ENCODE measurements at regions not wholly inside any gene's neighbourhood (a gene's known extent, or its start where the extent isn't known, plus 50 kb on each side); places are given as distances from the start of the nearest gene placed in this dataset.
"Not testable (repeated sequence)": the region's sequence is repeated elsewhere in the genome, so short reads cannot be mapped to it uniquely, and the experiment has no call there.

DNA sequence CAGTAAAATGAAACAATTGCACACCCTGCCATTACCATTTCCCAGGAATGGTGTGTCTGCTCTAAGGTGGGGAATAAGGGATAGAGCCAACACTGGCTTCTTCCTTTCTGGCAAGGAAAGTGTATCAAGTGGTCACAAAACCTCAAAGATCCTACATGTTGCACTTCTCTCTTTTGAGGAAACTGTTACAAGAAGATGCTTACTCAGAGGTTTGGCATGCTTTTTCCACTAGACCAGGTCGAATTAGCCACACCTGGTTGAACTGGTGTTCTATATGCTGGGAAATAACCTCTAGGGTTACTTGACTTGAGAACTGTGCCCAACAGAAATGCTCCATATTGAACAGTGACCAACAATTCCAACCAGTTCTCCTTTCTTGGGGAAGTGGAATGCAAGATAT, 102.9 kb downstream of the LRRN1 start:
- no peaks in the 10 kb centered on the region for H3K27me3 ChIP-seq
- no peak overlapping the region for H3K4me3 ChIP-seq
- no peaks in the 10 kb centered on the region for H3K36me3 ChIP-seq
- DNase-seq, result no peak
- H3K9me3 ChIP-seq (replicated peaks), result no peaks in the 10 kb centered on the region
- H3K4me1 ChIP-seq, result peaks cover 15% of the 10 kb centered on the region
- H3K27ac ChIP-seq, result no peak overlapping the region

DNA sequence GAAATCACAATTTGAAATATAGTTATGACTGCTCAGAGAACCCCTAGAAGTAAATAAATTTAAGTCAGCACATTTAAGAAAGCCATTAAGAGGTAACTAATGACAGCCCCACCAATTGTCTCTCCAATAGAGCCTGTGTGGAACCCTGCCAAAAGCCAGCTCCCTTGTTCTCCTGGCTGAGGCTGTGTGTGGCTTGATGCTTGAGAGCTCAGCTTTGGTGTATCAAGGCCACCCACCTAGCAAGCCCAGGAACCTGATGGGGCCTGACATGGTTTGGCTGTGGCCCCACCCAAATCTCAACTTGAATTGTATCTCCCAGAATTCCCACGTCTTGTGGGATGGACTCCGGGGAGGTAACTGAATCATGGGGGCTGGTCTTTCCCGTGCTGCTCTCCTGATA, 106.9 kb downstream of the LRRN1 start:
- peak; percentile 69 to 77 for DNase-seq
- peak overlapping the region; percentile 27; the same call in 1 of the 2 replicates for H3K27ac ChIP-seq
- H3K27me3 ChIP-seq, result no peaks in the 10 kb centered on the region
- peaks cover 20% of the 10 kb centered on the region for H3K4me1 ChIP-seq
- H3K9me3 ChIP-seq (replicated peaks), result no peaks in the 10 kb centered on the region
- H3K4me3 ChIP-seq, result no peak overlapping the region
- H3K36me3 ChIP-seq, result no peaks in the 10 kb centered on the region

DNA sequence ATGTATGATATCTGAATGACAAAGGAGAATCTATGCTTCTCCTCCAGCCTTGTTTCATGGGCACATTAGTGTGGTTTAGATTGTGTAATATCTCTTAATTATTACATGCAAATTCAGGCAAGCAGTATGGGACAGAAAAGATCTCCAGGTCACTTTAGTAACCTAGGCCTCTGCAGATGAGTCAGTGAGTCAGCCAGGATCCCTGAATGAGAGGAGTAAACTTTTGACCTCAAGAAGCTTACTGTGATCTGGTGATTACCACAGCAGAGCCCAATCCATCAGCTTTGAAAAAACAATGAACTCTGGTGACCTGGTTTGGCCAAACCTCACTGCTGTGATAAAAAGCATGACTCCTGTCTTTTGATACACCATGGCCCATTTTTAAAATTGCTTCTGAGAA, 107.8 kb downstream of the LRRN1 start:
- Histone ChIP-seq H3K27me3 (no peaks in the 10 kb centered on the region), H3K9me3 (replicated peaks) (no peaks in the 10 kb centered on the region), H3K4me3 (no peak overlapping the region), H3K4me1 (peaks cover 20% of the 10 kb centered on the region), H3K36me3 (no peaks in the 10 kb centered on the region), H3K27ac (no peak overlapping the region)
- DNase-seq, result peak in 1 of 2 experiments; percentile 26

DNA sequence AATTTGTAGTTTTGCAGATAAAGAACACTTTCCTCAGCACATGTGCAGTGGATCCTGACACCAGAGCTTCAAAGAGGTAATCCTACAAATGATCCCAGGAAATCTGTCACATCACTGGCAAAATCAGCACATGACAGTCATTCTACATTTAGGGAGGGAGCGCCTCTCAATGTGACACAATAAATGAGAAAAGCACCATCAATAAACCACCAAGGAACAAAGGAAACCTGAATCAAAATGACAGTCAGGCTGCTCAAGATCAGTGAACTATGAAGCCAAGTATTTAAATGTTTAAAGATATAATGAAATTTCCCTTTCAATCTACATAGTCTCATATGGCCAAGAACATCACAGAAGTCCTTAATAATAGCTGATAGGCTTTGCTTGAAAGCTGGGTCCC, 119.5 kb downstream of the LRRN1 start:
- Histone ChIP-seq H3K9me3 (replicated peaks) (no peaks in the 10 kb centered on the region), H3K4me1 (no peaks in the 10 kb centered on the region), H3K27me3 (no peaks in the 10 kb centered on the region), H3K36me3 (no peaks in the 10 kb centered on the region), H3K27ac (no peak overlapping the region), H3K4me3 (no peak overlapping the region)
- no peak for DNase-seq

DNA sequence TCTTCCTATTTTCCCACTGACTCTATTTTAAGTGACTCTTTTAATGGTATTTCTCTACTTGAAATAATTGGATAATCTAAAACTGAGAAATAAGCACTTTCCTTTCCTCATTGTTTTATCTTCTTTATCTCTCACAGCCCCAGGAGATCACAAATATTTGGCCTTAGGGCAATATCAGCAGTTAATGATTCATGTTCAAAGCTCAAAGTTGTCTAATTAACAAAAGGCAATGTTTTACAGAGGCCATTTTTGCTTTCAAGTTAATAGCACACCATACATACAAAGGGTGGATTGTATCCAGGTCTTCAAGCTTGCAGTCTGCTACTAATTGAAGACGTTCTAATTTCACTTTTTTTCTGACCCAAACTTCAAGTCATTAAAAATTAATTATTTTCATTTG, 120.1 kb downstream of the LRRN1 start:
- Histone ChIP-seq H3K9me3 (replicated peaks) (no peaks in the 10 kb centered on the region), H3K27me3 (no peaks in the 10 kb centered on the region)
- DNase-seq, result no peak

DNA sequence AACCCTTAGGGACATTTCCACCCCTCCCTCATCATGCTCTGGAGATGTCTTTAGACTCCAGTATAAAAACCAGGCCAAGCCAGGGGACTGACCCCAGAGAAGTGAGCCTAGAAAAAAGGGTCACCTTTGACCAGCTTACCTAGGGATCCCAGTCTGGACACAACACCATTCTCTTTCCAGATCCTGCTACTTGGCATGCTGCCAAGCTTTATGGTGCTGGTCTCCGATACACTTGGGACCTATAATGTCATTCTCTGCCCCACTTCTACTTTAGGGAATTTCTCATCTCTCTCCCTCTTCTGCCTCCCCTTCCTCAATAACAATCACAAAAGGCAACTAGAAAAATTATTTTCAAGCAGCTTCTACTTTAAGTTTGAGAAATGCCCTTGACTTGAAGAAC, 124.4 kb downstream of the LRRN1 start:
- H3K27me3 ChIP-seq, result no peaks in the 10 kb centered on the region
- no peak for DNase-seq
- no peaks in the 10 kb centered on the region for H3K9me3 ChIP-seq (replicated peaks)
- H3K4me3 ChIP-seq, result no peak overlapping the region
- H3K4me1 ChIP-seq, result no peaks in the 10 kb centered on the region
- H3K36me3 ChIP-seq, result no peaks in the 10 kb centered on the region
- H3K27ac ChIP-seq, result no peak overlapping the region

More for the DNA sequence above, 120.1 kb downstream of the LRRN1 start:
- Histone ChIP-seq H3K4me1 (no peaks in the 10 kb centered on the region), H3K27ac (no peak overlapping the region), H3K4me3 (no peak overlapping the region), H3K36me3 (no peaks in the 10 kb centered on the region)

DNA sequence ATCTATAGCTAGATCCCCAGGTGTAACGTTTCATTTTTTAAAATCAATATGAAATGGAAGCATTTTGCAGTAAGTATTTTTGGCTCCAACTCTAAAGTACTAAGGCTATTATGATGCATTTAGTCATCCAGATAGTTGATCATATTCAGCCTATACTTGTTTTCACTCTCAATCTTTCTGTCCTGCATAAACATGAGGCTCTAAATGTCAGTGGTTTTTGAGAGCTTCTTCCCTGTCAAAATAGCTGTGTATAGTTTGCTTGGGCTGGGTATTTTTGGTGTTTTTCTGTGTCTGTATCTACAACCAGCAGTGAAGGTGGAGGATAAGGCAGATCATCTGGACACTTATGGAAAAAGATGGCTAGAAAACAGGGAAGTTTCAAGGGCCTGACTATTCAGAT, 128.0 kb downstream of the LRRN1 start:
- H3K4me3 ChIP-seq, result no peak overlapping the region
- H3K36me3 ChIP-seq, result no peaks in the 10 kb centered on the region
- H3K9me3 ChIP-seq (replicated peaks), result 0 out of 2 replicates have a peak, but pooled peaks cover 6% of the 10 kb centered on the region
- no peak overlapping the region for H3K27ac ChIP-seq
- H3K27me3 ChIP-seq, result no peaks in the 10 kb centered on the region
- DNase-seq, result no peak
- H3K4me1 ChIP-seq, result no peaks in the 10 kb centered on the region

DNA sequence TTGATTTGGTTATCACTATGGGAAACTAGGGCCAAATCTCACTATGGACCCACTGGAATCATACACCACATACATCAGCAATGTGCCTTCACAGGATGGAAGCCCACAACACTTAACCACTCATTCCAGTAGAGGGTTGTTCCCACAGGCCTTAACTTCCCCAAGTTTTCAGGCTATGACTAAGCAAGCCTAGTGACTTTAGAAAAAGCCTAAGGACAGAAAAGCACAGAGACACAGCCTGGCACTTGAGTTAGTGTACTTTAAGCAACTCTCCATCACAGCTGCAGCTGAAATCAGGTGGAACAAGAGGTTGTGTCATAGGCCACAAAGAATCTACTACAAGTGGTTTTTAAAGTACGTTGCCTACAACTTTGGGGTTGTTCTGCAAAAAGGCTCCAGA, 128.7 kb downstream of the LRRN1 start:
- Histone ChIP-seq H3K27ac (no peak overlapping the region), H3K27me3 (no peaks in the 10 kb centered on the region), H3K36me3 (no peaks in the 10 kb centered on the region), H3K4me3 (no peak overlapping the region), H3K9me3 (replicated peaks) (0 out of 2 replicates have a peak, but pooled peaks cover 6% of the 10 kb centered on the region), H3K4me1 (no peaks in the 10 kb centered on the region)
- DNase-seq, result no peak

DNA sequence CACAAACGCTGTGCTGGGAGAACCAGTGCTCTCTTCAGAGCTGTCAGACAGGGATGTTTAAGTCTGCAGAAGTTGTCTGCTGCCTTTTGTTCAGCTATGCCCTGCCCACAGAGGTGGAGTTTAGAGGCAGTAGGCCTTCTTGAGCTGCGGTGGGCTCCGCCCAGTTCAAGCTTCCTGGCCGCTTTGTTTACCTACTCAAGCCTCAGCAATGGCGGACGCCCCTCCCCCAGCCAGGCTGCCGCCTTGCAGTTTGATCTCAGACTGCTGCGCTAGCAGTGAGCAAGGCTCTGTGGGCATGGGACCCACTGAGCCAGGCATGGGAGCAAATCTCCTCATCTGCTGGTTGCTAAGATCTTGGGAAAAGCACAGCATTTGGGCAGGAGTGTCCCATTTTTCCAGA, 142.1 kb downstream of the LRRN1 start:
- H3K27ac ChIP-seq; H3K36me3 ChIP-seq; DNase-seq; H3K4me1 ChIP-seq; H3K27me3 ChIP-seq; H3K9me3 ChIP-seq (replicated peaks); H3K4me3 ChIP-seq: not testable (repeated sequence)

DNA sequence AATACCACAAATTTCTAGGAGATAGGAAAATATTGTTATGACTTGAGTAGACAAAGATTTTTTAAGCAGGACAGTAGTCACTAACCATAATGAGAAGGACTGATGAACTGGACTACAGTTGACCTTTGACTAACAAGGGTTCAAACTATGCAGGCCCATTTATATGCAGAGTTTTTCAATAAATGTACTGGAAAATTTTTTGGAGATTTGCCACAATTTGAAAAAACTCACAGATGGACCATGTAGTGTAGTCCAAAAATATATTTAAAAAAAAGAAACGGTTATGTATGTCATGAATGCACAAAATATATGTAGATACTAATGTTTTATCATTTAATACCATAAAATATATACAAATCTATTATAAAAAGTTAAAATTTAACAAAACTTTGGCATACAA, 151.8 kb downstream of the LRRN1 start:
- no peaks in the 10 kb centered on the region for H3K9me3 ChIP-seq (replicated peaks)
- no peak overlapping the region for H3K4me3 ChIP-seq
- H3K27me3 ChIP-seq, result no peaks in the 10 kb centered on the region
- no peak for DNase-seq
- H3K27ac ChIP-seq, result no peak overlapping the region
- no peaks in the 10 kb centered on the region for H3K4me1 ChIP-seq
- H3K36me3 ChIP-seq, result no peaks in the 10 kb centered on the region

DNA sequence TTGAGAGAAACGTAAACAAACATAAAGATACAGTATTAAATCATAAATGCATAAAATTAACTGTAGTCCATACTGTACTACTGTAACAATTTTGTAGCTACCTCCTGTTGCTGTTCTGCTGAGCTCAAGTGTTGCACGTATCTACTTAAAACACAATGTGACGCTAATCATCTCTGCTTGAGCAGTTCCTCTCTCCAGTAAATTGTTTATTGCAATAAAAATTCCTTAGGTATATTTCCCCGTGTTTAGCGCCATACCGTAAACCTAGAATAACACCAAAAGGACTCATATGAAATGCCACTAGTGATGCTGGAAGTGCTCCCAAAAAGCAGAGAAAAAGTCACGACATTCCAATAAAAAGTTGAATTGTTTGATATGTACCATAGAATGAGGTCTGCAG, 152.3 kb downstream of the LRRN1 start:
- Histone ChIP-seq H3K9me3 (replicated peaks) (no peaks in the 10 kb centered on the region), H3K4me1 (no peaks in the 10 kb centered on the region), H3K36me3 (no peaks in the 10 kb centered on the region), H3K27ac (no peak overlapping the region), H3K4me3 (no peak overlapping the region), H3K27me3 (no peaks in the 10 kb centered on the region)
- no peak for DNase-seq

DNA sequence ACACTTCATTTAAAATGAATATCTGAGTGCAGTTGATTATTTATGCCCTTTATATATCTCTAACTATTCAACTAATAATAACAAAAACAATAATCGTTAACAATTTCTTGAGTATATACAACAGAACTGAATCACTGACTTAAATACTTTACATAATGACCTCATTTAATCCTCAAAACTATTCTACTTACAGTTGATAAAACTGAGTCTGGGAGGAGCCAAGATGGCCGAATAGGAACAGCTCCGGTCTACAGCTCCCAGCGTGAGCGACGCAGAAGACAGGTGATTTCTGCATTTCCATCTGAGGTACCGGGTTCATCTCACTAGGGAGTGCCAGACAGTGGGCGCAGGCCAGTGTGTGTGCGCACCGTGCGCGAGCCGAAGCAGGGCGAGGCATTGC, 163.6 kb downstream of the LRRN1 start:
- not testable (repeated sequence) for H3K27ac ChIP-seq; DNase-seq; H3K9me3 ChIP-seq (replicated peaks); H3K27me3 ChIP-seq; H3K36me3 ChIP-seq; H3K4me3 ChIP-seq; H3K4me1 ChIP-seq

DNA sequence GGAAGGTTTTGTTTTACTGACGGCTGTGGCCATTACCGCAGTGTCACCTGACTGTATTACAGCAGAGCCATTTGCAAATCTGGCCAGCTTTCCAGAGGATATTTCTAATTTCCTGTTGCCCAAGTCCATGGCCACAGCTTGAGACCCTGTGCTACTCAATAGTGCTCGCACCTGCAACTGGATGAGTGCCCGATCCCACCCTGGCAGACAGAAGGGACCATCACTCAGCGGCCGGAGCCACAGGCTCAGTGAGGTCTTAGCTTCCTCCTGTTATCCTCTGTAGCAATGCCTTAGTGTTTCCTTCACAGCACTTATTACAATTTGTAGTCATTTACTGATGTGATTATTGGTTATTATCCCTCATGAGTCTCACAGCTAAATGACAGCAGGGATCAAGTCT, 184.8 kb downstream of the LRRN1 start:
- H3K9me3 ChIP-seq (replicated peaks), result no peaks in the 10 kb centered on the region
- no peaks in the 10 kb centered on the region for H3K4me1 ChIP-seq
- no peaks in the 10 kb centered on the region for H3K27me3 ChIP-seq
- no peak for DNase-seq
- no peak overlapping the region for H3K27ac ChIP-seq
- no peaks in the 10 kb centered on the region for H3K36me3 ChIP-seq
- H3K4me3 ChIP-seq, result no peak overlapping the region

DNA sequence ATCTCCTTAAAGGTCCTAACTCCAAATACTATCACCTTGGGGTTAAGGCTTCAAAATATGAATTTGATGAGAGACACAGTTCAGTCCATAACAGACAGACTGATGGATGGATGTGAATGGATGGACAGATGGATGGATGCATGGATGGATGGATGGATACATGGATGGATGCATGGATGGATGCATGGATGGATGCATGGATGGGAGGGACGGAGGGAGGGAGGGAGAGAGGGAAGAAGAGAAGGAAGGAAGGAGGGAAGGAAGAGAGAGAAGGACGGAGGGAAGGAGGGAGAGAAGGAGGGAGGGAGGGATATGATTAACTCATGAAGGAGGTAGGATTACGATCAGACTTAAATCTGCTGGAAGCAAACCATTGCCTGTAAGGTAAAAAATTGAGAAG, 192.4 kb downstream of the LRRN1 start:
- DNase-seq, result no peak
- no peak overlapping the region for H3K27ac ChIP-seq
- H3K9me3 ChIP-seq (replicated peaks), result peaks cover 2% of the 10 kb centered on the region; the same call in 1 of the 2 replicates
- H3K4me1 ChIP-seq, result no peaks in the 10 kb centered on the region
- no peaks in the 10 kb centered on the region for H3K27me3 ChIP-seq
- no peak overlapping the region for H3K4me3 ChIP-seq
- H3K36me3 ChIP-seq, result no peaks in the 10 kb centered on the region

DNA sequence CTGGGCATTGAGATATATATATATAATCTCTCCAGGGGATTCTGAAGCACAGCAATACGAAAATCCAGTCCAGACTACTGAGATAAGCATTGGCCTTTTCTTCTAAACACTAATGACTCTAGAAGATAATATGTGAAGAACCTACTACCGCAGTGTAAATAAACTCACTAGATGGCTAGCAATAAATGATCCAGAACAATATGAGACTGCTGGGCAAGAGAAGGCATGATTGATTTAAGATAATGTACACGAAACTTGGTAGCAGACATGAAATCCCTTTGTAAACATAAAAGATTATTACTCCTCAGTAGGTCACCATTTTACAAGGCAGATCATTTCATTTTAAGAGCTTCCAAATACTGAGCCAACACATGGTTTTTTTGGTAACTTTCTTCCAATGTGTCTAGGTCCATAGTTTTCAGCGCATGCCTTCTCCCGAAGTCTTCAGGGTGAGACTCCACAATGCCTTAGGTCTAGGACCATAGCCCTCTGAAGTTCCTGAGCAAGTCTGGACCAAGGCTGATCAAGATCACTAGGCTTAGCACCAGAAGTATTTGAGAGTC, 193.2 kb downstream of the LRRN1 start:
- DNase-seq, result no peak
- Histone ChIP-seq H3K27me3 (no peaks in the 10 kb centered on the region), H3K4me3 (no peak overlapping the region), H3K4me1 (no peaks in the 10 kb centered on the region), H3K9me3 (replicated peaks) (peaks cover 2% of the 10 kb centered on the region; the same call in 1 of the 2 replicates), H3K36me3 (no peaks in the 10 kb centered on the region), H3K27ac (no peak overlapping the region)

DNA sequence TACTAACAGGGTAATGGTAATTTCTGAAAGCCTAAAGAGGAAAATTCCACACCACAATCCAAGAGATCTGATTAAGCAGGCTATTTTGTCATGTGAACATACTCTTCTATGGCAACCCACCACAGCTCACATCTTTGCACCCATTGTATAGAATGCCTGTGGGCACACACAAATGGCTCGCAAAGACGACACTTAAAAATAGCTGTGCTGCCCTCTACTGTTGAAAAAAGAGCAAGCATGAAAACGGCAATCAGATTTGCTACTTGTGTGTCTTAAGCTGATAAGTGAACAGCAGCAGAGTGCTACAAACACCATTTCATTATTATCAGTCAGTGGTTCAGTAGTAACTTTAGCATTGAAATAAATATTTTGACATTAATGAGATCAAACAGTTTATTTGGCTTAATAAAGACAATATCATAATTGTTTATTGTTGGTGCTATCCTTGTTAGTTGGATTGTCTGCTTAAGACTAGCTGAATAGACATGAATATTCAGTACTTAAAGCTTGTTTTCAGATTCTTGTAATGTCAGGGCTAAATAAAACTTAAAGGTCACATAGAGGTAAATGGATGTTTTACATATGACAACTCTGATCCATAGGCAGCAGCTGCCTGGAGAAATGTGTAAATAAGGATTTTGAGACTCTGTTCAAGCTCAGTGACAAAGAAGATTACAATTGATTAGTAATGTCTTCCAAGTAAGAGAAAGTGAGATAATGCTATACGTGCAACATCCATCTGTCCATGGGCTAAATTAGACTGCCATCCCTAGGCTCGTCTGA, 199.1 kb downstream of the LRRN1 start:
- H3K27me3 ChIP-seq, result no peaks in the 10 kb centered on the region
- no peaks in the 10 kb centered on the region for H3K4me1 ChIP-seq
- H3K4me3 ChIP-seq, result no peak overlapping the region
- peak; percentile 38 to 79 for DNase-seq
- H3K9me3 ChIP-seq (replicated peaks), result peaks cover 2% of the 10 kb centered on the region; the same call in 1 of the 2 replicates
- H3K27ac ChIP-seq, result no peak overlapping the region
- H3K36me3 ChIP-seq, result no peaks in the 10 kb centered on the region

Measured in SJCRH30 (cell line).